Central memory CD8-positive, alpha-beta T cell (primary cell): ENCODE measurements at regions not wholly inside any gene's neighbourhood (a gene's known extent, or its start where the extent isn't known, plus 50 kb on each side); places are given as distances from the start of the nearest gene placed in this dataset.

Experiments
- ATAC-seq: fragments of 150-1000 bp; cut with Tn5 transposase; replicated peaks from 2 replicates; pipeline ENCODE4 v1.10.0; 2022; ENCODE audit warnings: mild to moderate bottlenecking, moderate FRiP score, moderate number of reproducible peaks; ENCODE audit not compliant: poor library complexity, severe bottlenecking; ENCODE audit errors: extremely low read depth
- DNase-seq, 2 donors: peaks; one replicate each; pipeline ENCODE4 v3.0.0; 2021; ENCODE audit warnings: low spot score in 2 of 2
- H3K27ac Mint-ChIP-seq: one replicate; pipeline ENCODE4 v1.8.0; 2022; ENCODE audit warnings: low read depth, mild to moderate bottlenecking, moderate library complexity, mixed read lengths
- H3K27me3 Mint-ChIP-seq: one replicate; pipeline ENCODE4 v1.8.0; 2022; ENCODE audit warnings: mixed read lengths
- H3K36me3 Mint-ChIP-seq: one replicate; pipeline ENCODE4 v1.8.0; 2022; ENCODE audit warnings: mild to moderate bottlenecking, moderate library complexity, mixed read lengths; ENCODE audit not compliant: insufficient read depth
- H3K4me1 Mint-ChIP-seq: one replicate; pipeline ENCODE4 v1.8.0; 2022; ENCODE audit warnings: mixed read lengths
- H3K4me3 Mint-ChIP-seq: one replicate; pipeline ENCODE4 v1.8.0; 2022; ENCODE audit warnings: mild to moderate bottlenecking, moderate library complexity, mixed read lengths
- H3K9me3 Mint-ChIP-seq: one replicate; pipeline ENCODE4 v1.8.0; 2022; ENCODE audit warnings: mixed read lengths

GRCh38 chr4:10295301-10295700 lies 161.9 kb downstream of the ZNF518B start:
- no peaks in the 10 kb centered on the region for H3K9me3 Mint-ChIP-seq
- no peaks in the 10 kb centered on the region for H3K36me3 Mint-ChIP-seq
- no peak overlapping the region for H3K4me3 Mint-ChIP-seq
- DNase-seq (no peak), ATAC-seq (no peak)
- H3K4me1 Mint-ChIP-seq, result no peaks in the 10 kb centered on the region
- H3K27me3 Mint-ChIP-seq, result peaks cover 15% of the 10 kb centered on the region
- H3K27ac Mint-ChIP-seq, result no peak overlapping the region

- DNase-seq, result no peak
- no peak for ATAC-seq
- no peaks in the 10 kb centered on the region for H3K36me3 Mint-ChIP-seq
- H3K9me3 Mint-ChIP-seq, result no peaks in the 10 kb centered on the region
- peaks cover 27% of the 10 kb centered on the region for H3K27me3 Mint-ChIP-seq
- H3K4me3 Mint-ChIP-seq, result no peak overlapping the region
- no peaks in the 10 kb centered on the region for H3K4me1 Mint-ChIP-seq
- H3K27ac Mint-ChIP-seq, result no peak overlapping the region
These were observed 167.7 kb downstream of the ZNF518B start for GRCh38 chr4:10289538-10289906.

GRCh38 chr4:10288830-10289537 lies 168.2 kb downstream of the ZNF518B start:
- peaks cover 29% of the 10 kb centered on the region for H3K27me3 Mint-ChIP-seq
- no peaks in the 10 kb centered on the region for H3K36me3 Mint-ChIP-seq
- DNase-seq (no peak), ATAC-seq (no peak)
- no peaks in the 10 kb centered on the region for H3K9me3 Mint-ChIP-seq
- no peak overlapping the region for H3K27ac Mint-ChIP-seq
- H3K4me1 Mint-ChIP-seq, result no peaks in the 10 kb centered on the region
- H3K4me3 Mint-ChIP-seq, result no peak overlapping the region

- Mint-ChIP-seq H3K4me3 (no peak overlapping the region), H3K27me3 (peaks cover 23% of the 10 kb centered on the region), H3K9me3 (no peaks in the 10 kb centered on the region), H3K27ac (no peak overlapping the region), H3K4me1 (no peaks in the 10 kb centered on the region), H3K36me3 (no peaks in the 10 kb centered on the region)
- ATAC-seq, result no peak
- DNase-seq, result no peak
These were observed 168.4 kb upstream of the WDR1 start for GRCh38 chr4:10285028-10285427.

- Mint-ChIP-seq H3K27me3 (peaks cover 35% of the 10 kb centered on the region), H3K27ac (no peak overlapping the region), H3K4me1 (no peaks in the 10 kb centered on the region), H3K9me3 (no peaks in the 10 kb centered on the region), H3K36me3 (no peaks in the 10 kb centered on the region), H3K4me3 (no peak overlapping the region)
- ATAC-seq (no peak), DNase-seq (no peak)
These were observed 167.2 kb upstream of the WDR1 start for GRCh38 chr4:10283761-10284160.

- ATAC-seq (no peak), DNase-seq (no peak)
- H3K4me3 Mint-ChIP-seq, result no peak overlapping the region
- H3K36me3 Mint-ChIP-seq, result no peaks in the 10 kb centered on the region
- peaks cover 39% of the 10 kb centered on the region for H3K27me3 Mint-ChIP-seq
- H3K9me3 Mint-ChIP-seq, result no peaks in the 10 kb centered on the region
- no peak overlapping the region for H3K27ac Mint-ChIP-seq
- no peaks in the 10 kb centered on the region for H3K4me1 Mint-ChIP-seq
These were observed 165.4 kb upstream of the WDR1 start for GRCh38 chr4:10281996-10282395.

DNA sequence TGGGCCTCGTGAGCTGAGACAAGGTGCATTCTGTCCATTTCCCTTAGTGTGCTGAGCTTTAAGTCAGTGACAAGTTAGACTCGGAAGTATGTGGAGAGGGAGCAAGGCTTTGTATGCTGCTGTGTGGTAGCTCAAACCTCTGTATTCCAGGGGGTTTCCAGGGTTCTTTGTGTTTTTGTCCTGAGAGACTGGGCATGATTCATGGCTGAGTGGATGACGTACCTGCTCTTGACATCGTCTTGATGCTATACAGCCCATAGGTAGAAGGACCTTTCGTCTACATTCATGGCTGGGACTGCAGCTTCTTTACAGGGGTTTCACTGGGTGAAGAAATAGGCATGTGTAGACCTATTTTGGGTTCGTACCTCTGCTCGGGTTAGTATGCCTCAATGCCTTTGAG lies 162.7 kb upstream of the WDR1 start:
- Mint-ChIP-seq H3K4me3 (no peak overlapping the region), H3K36me3 (no peaks in the 10 kb centered on the region), H3K4me1 (no peaks in the 10 kb centered on the region), H3K27ac (no peak overlapping the region), H3K27me3 (peaks cover 30% of the 10 kb centered on the region), H3K9me3 (no peaks in the 10 kb centered on the region)
- no peak for DNase-seq
- no peak for ATAC-seq

DNA sequence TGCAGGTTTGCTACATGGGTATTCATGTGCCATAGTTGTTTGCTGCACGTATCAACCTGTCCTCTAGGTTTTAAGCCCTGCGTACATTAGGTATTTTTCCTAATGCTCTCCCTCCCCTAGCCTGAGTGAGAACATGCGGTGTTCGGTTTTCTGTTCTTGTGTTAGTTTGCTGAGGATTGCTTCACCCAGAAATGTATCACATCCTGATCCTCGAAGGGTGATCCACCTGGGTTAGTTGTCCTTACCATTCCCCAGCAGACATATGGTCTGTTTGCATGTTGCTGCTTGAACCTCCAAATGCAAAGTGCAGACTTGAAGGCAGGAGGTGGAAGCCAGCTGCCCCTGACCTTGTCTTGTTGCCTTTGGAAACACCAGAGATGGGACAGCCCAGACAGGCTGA lies 161.5 kb upstream of the WDR1 start:
- H3K4me3 Mint-ChIP-seq, result no peak overlapping the region

DNA sequence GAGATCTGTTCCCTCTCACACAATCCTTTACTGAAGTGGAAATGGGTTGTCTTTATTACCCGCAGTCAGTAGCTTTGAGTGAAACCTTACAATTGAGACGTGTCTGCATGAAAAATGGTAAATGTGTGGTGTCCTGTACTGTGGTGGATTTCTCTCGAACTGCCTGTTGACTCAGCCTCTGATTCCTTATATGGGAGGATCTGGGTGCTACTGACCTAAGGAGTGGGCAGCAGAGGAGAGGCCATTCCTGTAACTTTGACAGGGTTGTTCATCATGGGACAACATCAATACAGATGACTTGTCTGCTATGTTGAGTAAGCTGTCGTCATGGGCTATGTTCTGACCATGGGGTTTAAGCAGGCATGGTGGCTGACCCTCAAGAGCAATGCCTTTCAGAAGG lies 159.6 kb upstream of the WDR1 start:
- no peaks in the 10 kb centered on the region for H3K36me3 Mint-ChIP-seq
- no peaks in the 10 kb centered on the region for H3K9me3 Mint-ChIP-seq
- ATAC-seq (no peak), DNase-seq (no peak)
- peaks cover 39% of the 10 kb centered on the region for H3K27me3 Mint-ChIP-seq
- H3K27ac Mint-ChIP-seq, result no peak overlapping the region
- no peak overlapping the region for H3K4me3 Mint-ChIP-seq
- H3K4me1 Mint-ChIP-seq, result no peaks in the 10 kb centered on the region

More for the DNA sequence above, 161.5 kb upstream of the WDR1 start:
- no peaks in the 10 kb centered on the region for H3K4me1 Mint-ChIP-seq
- H3K9me3 Mint-ChIP-seq, result no peaks in the 10 kb centered on the region
- DNase-seq (no peak), ATAC-seq (no peak)
- H3K36me3 Mint-ChIP-seq, result no peaks in the 10 kb centered on the region
- H3K27me3 Mint-ChIP-seq, result peaks cover 39% of the 10 kb centered on the region
- H3K27ac Mint-ChIP-seq, result no peak overlapping the region

- DNase-seq (no peak), ATAC-seq (no peak)
- peaks cover 39% of the 10 kb centered on the region for H3K27me3 Mint-ChIP-seq
- H3K27ac Mint-ChIP-seq, result no peak overlapping the region
- H3K4me1 Mint-ChIP-seq, result no peaks in the 10 kb centered on the region
- no peak overlapping the region for H3K4me3 Mint-ChIP-seq
- H3K36me3 Mint-ChIP-seq, result no peaks in the 10 kb centered on the region
- no peaks in the 10 kb centered on the region for H3K9me3 Mint-ChIP-seq
These were observed 159.1 kb upstream of the WDR1 start for GRCh38 chr4:10275696-10276095.

GRCh38 chr4:10273030-10273429 lies 156.4 kb upstream of the WDR1 start:
- H3K9me3 Mint-ChIP-seq, result no peaks in the 10 kb centered on the region
- H3K4me3 Mint-ChIP-seq, result no peak overlapping the region
- no peaks in the 10 kb centered on the region for H3K36me3 Mint-ChIP-seq
- H3K4me1 Mint-ChIP-seq, result no peaks in the 10 kb centered on the region
- peaks cover 16% of the 10 kb centered on the region for H3K27me3 Mint-ChIP-seq
- no peak for ATAC-seq
- DNase-seq, result no peak
- H3K27ac Mint-ChIP-seq, result no peak overlapping the region

DNA sequence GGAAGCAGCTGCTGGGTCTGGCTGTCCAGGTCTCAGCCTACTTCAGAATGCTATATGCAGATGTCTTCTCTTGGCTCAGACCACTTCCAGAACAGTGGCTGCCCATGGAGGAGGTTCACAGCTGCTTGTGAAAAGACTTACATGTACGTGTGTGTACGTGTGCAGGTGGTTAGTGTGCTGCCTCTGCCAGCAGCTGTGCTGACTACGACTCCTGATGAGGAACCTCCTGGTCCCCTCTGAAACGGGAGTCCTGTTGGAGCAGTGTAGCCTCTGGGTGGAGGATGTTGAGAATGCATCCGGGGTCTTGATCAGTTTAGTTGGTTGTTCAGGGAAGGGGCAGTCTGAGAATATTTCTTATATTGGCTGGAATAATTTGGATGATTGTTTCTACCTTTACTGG lies 155.9 kb upstream of the WDR1 start:
- H3K36me3 Mint-ChIP-seq, result no peaks in the 10 kb centered on the region
- no peak for DNase-seq
- H3K27me3 Mint-ChIP-seq, result peaks cover 16% of the 10 kb centered on the region
- H3K4me1 Mint-ChIP-seq, result no peaks in the 10 kb centered on the region
- no peak overlapping the region for H3K27ac Mint-ChIP-seq
- no peaks in the 10 kb centered on the region for H3K9me3 Mint-ChIP-seq
- no peak overlapping the region for H3K4me3 Mint-ChIP-seq
- ATAC-seq, result no peak

- H3K9me3 Mint-ChIP-seq, result no peaks in the 10 kb centered on the region
- H3K4me1 Mint-ChIP-seq, result no peaks in the 10 kb centered on the region
- ATAC-seq, result no peak
- no peak for DNase-seq
- no peak overlapping the region for H3K27ac Mint-ChIP-seq
- no peak overlapping the region for H3K4me3 Mint-ChIP-seq
- H3K27me3 Mint-ChIP-seq, result no peaks in the 10 kb centered on the region
- H3K36me3 Mint-ChIP-seq, result no peaks in the 10 kb centered on the region
These were observed 150.5 kb upstream of the WDR1 start for GRCh38 chr4:10267066-10267465.

GRCh38 chr4:10260777-10261176 lies 144.2 kb upstream of the WDR1 start:
- Mint-ChIP-seq H3K4me3 (no peak overlapping the region), H3K36me3 (no peaks in the 10 kb centered on the region), H3K27ac (no peak overlapping the region), H3K27me3 (peaks cover 19% of the 10 kb centered on the region), H3K4me1 (no peaks in the 10 kb centered on the region), H3K9me3 (no peaks in the 10 kb centered on the region)
- no peak for DNase-seq
- ATAC-seq, result no peak
